Upper lobe of right lung (tissue), 1 donor: ENCODE measurements at regions not wholly inside any gene's neighbourhood (a gene's known extent, or its start where the extent isn't known, plus 50 kb on each side); places are given as distances from the start of the nearest gene placed in this dataset.

Source experiments
- ATAC-seq: fragments of 200-7000 bp; cut with Tn5 transposase; one replicate; pipeline ENCODE4 v1.9.1; 2020; ENCODE audit warnings: mild to moderate bottlenecking, moderate library complexity
- DNase-seq: peaks from one replicate; pipeline ENCODE4 v3.0.0-alpha.2; 2020
- H3K27ac ChIP-seq: fragments of 200-600 bp; one replicate; pipeline ENCODE4 v1.8.0; 2022
- H3K27me3 ChIP-seq: fragments of 200-600 bp; one replicate; pipeline ENCODE4 v1.8.0; 2022; ENCODE audit warnings: mild to moderate bottlenecking
- H3K36me3 ChIP-seq: fragments of 200-600 bp; one replicate; pipeline ENCODE4 v1.8.0; 2022
- H3K4me1 ChIP-seq: fragments of 200-600 bp; one replicate; pipeline ENCODE4 v1.8.0; 2022
- H3K4me3 ChIP-seq: fragments of 200-600 bp; one replicate; pipeline ENCODE4 v1.8.0; 2022; ENCODE audit warnings: mild to moderate bottlenecking
- H3K9me3 ChIP-seq: fragments of 200-600 bp; one replicate; pipeline ENCODE4 v1.8.0; 2022
- intact Hi-C: fragments of 100-400 bp; cut with DNase I; formaldehyde crosslinking; loops from one replicate; pipeline ENCODE4 v1.11.0; 2022
- TF ChIP-seq, protein P1 (sequence below): fragments of 200-600 bp; IDR thresholded peaks from one replicate; pipeline ENCODE4 v1.8.0; 2022; ENCODE audit warnings: antibody characterized with exemption
- donor health status: DM: no; HTN: yes; CAD: no; lungs with severe emphysema.

DNA sequence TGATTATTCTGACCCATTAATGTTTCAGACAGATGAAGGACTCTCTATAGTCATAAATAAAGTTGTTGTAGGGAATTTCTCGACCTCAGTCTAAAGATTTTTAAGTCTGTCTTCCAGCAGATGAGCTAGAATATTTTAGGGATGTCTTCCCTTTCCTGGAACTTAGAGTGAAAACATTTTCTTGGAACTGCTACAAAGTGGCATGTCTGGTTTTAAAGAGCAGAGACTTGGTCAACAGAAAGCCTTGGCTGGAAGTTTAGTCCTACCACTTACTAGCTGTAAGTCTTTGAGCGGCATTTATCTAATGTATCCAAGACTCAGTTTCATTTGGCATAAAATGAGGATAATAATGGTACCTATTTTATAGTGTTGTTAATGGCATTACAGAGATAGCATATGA, 120.0 kb upstream of the TGFBR2 start:
- TF ChIP-seq, protein P1, sequence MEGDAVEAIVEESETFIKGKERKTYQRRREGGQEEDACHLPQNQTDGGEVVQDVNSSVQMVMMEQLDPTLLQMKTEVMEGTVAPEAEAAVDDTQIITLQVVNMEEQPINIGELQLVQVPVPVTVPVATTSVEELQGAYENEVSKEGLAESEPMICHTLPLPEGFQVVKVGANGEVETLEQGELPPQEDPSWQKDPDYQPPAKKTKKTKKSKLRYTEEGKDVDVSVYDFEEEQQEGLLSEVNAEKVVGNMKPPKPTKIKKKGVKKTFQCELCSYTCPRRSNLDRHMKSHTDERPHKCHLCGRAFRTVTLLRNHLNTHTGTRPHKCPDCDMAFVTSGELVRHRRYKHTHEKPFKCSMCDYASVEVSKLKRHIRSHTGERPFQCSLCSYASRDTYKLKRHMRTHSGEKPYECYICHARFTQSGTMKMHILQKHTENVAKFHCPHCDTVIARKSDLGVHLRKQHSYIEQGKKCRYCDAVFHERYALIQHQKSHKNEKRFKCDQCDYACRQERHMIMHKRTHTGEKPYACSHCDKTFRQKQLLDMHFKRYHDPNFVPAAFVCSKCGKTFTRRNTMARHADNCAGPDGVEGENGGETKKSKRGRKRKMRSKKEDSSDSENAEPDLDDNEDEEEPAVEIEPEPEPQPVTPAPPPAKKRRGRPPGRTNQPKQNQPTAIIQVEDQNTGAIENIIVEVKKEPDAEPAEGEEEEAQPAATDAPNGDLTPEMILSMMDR = no peak
- no peak for DNase-seq
- intact Hi-C loops = no loop called here
- Histone ChIP-seq H3K9me3 (no peaks in the 10 kb centered on the region), H3K4me3 (no peak overlapping the region), H3K27me3 (no peaks in the 10 kb centered on the region), H3K27ac (no peak overlapping the region), H3K4me1 (no peaks in the 10 kb centered on the region), H3K36me3 (no peaks in the 10 kb centered on the region)
- no peak for ATAC-seq

DNA sequence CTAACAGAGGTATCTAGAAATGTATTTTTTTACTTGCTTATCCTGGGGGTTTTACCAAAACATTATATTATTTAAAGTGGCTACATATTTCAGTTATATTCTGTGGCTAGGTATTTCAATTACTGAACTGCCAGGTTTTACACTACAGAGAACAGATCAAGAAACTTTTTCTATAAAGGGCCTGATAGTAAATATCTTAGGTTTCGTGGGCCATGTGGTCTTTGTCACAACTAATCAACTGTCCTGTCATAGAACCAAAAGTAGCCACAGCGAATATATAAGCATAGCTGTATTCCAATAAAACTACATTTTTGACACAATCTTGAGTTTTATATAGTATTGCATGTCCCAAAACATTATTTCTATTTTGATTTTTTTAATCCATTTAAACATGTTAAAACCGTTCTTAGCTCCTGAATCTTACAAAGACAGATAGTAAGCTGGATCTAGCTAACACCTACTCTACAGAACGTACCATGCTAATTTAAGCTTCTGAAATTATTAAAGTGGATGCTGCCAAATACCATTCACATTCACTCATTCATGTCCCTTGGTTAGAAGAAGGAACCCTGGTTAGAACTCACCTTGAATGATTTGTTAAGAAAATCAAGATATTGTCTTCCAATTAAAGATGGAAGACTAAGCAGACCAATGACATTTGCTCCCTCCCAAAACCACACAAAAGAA, 118.2 kb upstream of the TGFBR2 start:
- Histone ChIP-seq H3K27me3 (no peaks in the 10 kb centered on the region), H3K4me3 (no peak overlapping the region), H3K4me1 (peaks cover under 1% of the 10 kb centered on the region), H3K36me3 (no peaks in the 10 kb centered on the region), H3K27ac (no peak overlapping the region), H3K9me3 (no peaks in the 10 kb centered on the region)
- no peak for DNase-seq
- TF ChIP-seq, protein P1 = no peak
- no peak for ATAC-seq
- intact Hi-C loops = no loop called here

DNA sequence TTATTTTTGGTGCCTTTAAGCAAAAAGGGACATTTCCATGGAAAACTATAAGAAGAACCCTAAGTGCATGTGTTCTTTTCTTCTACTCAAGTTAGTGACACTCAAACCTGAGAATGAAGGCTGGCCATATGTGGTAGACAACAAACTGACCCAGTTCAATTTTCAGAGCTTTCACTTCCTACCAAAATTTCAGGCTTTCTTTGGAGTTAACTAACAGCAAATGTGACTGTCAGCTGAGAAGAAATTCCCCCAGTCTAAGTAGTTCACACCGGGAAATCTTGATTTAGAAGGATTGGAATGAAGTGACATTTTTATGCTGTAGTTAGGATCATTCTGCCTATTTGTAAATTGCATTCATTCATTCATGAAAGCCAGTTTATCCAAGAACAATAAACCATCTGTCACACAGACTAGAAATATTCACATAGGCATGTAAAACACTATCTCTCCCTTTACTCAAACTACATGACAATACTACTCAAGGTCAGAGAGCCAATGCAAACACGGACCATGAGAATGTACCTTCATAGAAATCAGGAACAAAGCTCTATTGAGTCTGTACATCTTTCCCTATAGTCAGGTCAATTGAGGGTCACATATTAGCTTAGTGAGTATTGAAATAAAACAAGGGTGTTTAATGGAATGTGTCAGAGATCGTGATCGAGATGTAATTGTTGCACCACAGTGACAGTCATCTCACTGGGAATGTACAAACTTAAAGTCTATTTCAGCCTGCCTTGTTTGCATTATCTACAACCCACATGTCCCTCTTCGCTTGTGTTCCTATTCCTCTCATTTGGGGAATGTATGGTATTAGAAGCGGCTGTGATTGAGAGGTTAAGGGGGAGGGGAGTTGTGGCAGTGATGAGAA, 113.8 kb upstream of the TGFBR2 start:
- H3K4me1 ChIP-seq = peaks cover 14% of the 10 kb centered on the region
- no peaks in the 10 kb centered on the region for H3K27me3 ChIP-seq
- peak overlapping the region; percentile 21 for H3K27ac ChIP-seq
- no peaks in the 10 kb centered on the region for H3K9me3 ChIP-seq
- ATAC-seq (no peak), DNase-seq (no peak)
- no peaks in the 10 kb centered on the region for H3K36me3 ChIP-seq
- intact Hi-C loops = no loop called here
- no peak overlapping the region for H3K4me3 ChIP-seq
- TF ChIP-seq, protein P1 = no peak

DNA sequence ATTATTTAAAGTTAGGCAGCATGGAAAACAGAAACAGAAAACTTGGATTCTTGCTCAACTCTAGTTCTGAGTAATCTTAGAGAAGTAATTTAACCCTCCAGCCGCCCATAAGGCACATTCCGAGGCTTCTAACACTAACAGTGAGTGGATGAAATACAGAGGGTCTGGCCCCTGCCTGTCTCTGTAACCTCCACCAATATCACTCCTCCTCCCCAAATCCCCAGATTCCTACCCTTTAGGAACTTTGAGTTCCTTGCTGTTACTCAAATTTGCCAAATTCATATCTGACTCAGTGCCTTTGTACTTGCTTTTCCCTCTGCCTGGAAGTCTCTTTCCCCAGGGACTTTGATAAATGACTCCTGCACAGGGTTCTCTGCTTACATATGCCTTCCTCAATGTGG, 112.5 kb upstream of the TGFBR2 start:
- no peak overlapping the region for H3K27ac ChIP-seq
- TF ChIP-seq, protein P1 = no peak
- intact Hi-C loops = no loop called here
- H3K27me3 ChIP-seq = no peaks in the 10 kb centered on the region
- ATAC-seq = peak; percentile 44
- peaks cover 14% of the 10 kb centered on the region for H3K4me1 ChIP-seq
- H3K4me3 ChIP-seq = no peak overlapping the region
- H3K9me3 ChIP-seq = no peaks in the 10 kb centered on the region
- no peaks in the 10 kb centered on the region for H3K36me3 ChIP-seq
- no peak for DNase-seq

DNA sequence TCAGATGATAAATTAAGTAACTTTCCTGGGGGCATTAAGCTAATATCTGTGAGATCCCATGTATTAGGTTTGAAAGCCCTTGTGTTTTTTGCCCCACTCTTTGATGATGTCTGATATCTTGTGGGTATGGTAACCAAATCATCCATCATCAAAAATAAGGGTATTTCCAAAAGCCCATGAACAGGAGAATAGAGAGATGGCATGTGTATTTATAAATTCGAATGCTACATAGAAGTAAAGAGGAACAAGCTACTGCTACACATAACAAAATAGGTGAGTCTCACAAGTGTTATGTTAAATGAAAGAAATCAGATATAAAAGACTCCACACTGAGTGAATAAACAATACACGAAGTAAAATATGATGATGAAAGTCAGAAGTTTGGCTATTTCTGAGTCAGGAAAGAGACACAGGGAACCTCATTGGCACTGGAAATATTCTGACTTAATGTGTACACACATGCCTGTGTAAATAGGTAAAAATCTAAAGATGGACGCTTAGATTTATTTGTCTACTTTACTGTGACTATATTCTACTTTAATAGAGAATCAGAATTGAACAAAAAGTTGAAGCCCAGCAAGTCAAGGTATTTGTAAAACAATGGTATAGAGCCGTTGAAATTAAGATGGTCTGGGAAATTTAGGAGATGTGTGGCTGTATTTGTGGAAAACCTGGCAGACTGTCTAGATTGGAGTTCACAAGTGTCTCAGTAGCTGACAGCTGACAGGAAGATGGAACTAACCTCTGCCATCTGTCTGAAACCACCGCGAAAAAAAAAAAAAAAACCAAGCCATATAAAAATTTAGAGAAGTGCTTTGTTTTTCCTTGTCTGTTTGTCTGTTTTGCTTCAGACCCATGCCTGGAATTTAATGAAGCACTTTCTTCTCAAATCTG, 111.0 kb upstream of the TGFBR2 start:
- Histone ChIP-seq H3K36me3 (no peaks in the 10 kb centered on the region), H3K27ac (peak overlapping the region; percentile 51), H3K9me3 (no peaks in the 10 kb centered on the region), H3K27me3 (no peaks in the 10 kb centered on the region), H3K4me3 (no peak overlapping the region), H3K4me1 (peaks cover 14% of the 10 kb centered on the region)
- intact Hi-C loops = no loop called here
- ATAC-seq (no peak), DNase-seq (no peak)
- TF ChIP-seq, protein P1 = no peak
